NB4 (cell line): ENCODE measurements at regions not wholly inside any gene's neighbourhood (a gene's known extent, or its start where the extent isn't known, plus 50 kb on each side); places are given as distances from the start of the nearest gene placed in this dataset.
"Not testable (repeated sequence)": the region's sequence is repeated elsewhere in the genome, so short reads cannot be mapped to it uniquely, and the experiment has no call there.

Experiments used
- CTCF ChIP-seq: IDR thresholded peaks from one replicate; pipeline ENCODE4 v1.5.1; 2012; ENCODE audit warnings: low read depth, low read length
- POLR2A ChIP-seq: IDR thresholded peaks from 2 replicates; pipeline ENCODE4 v1.6.1; 2011; ENCODE audit warnings: mild to moderate bottlenecking; ENCODE audit not compliant: insufficient read length; ENCODE audit errors: extremely low read depth

GRCh38 chr5:154633744-154634143 lies 121.4 kb upstream of the LARP1 start:
- not testable (repeated sequence) for TF ChIP-seq CTCF, POLR2A
